ENCODE measurements at regions not wholly inside any gene's neighbourhood (a gene's known extent, or its start where the extent isn't known, plus 50 kb on each side); places are given as distances from the start of the nearest gene placed in this dataset.
"Not testable (repeated sequence)": the region's sequence is repeated elsewhere in the genome, so short reads cannot be mapped to it uniquely, and the experiment has no call there.

- H3K4me3 Mint-ChIP-seq: no peak overlapping the region
- no peak for DNase-seq
- no peaks in the 10 kb centered on the region for H3K4me1 Mint-ChIP-seq (ENCODE audit: low read depth)
- H3K9me3 Mint-ChIP-seq: no peaks in the 10 kb centered on the region
- H3K27me3 Mint-ChIP-seq: no peaks in the 10 kb centered on the region
- no peak overlapping the region for H3K27ac Mint-ChIP-seq
- no peaks in the 10 kb centered on the region for H3K36me3 Mint-ChIP-seq (ENCODE audit: low read depth)
Measured at GRCh38 chr9:7739595-7739994, 60.0 kb downstream of the DMAC1 start.

- H3K4me1 Mint-ChIP-seq (ENCODE audit: low read depth): no peaks in the 10 kb centered on the region
- H3K9me3 Mint-ChIP-seq: no peaks in the 10 kb centered on the region
- no peaks in the 10 kb centered on the region for H3K36me3 Mint-ChIP-seq (ENCODE audit: low read depth)
- H3K27me3 Mint-ChIP-seq: no peaks in the 10 kb centered on the region
- H3K4me3 Mint-ChIP-seq: no peak overlapping the region
- no peak for DNase-seq
- H3K27ac Mint-ChIP-seq: no peak overlapping the region
Measured at GRCh38 chr9:7735311-7735710, 64.3 kb downstream of the DMAC1 start.

GRCh38 chr9:7730164-7730445 is 69.5 kb downstream of the DMAC1 start:
- Mint-ChIP-seq H3K4me3 (no peak overlapping the region), H3K4me1 (ENCODE audit: low read depth) (no peaks in the 10 kb centered on the region), H3K27ac (no peak overlapping the region), H3K27me3 (no peaks in the 10 kb centered on the region), H3K9me3 (no peaks in the 10 kb centered on the region), H3K36me3 (ENCODE audit: low read depth) (no peaks in the 10 kb centered on the region)
- no peak for DNase-seq

- no peaks in the 10 kb centered on the region for H3K27me3 Mint-ChIP-seq
- no peak overlapping the region for H3K4me3 Mint-ChIP-seq
- H3K9me3 Mint-ChIP-seq: no peaks in the 10 kb centered on the region
- H3K4me1 Mint-ChIP-seq (ENCODE audit: low read depth): no peaks in the 10 kb centered on the region
- no peak for DNase-seq
- H3K27ac Mint-ChIP-seq: no peak overlapping the region
- no peaks in the 10 kb centered on the region for H3K36me3 Mint-ChIP-seq (ENCODE audit: low read depth)
Measured at GRCh38 chr9:7729371-7730163, 70.0 kb downstream of the DMAC1 start.

- no peak for DNase-seq
- Mint-ChIP-seq H3K27ac (no peak overlapping the region), H3K36me3 (ENCODE audit: low read depth) (no peaks in the 10 kb centered on the region), H3K27me3 (no peaks in the 10 kb centered on the region), H3K4me3 (no peak overlapping the region), H3K4me1 (ENCODE audit: low read depth) (no peaks in the 10 kb centered on the region), H3K9me3 (peaks cover 3% of the 10 kb centered on the region)
Measured at GRCh38 chr9:7721291-7721690, 78.3 kb downstream of the DMAC1 start.

- H3K27ac Mint-ChIP-seq; H3K27me3 Mint-ChIP-seq; H3K9me3 Mint-ChIP-seq; H3K4me3 Mint-ChIP-seq; H3K36me3 Mint-ChIP-seq (ENCODE audit: low read depth); DNase-seq; H3K4me1 Mint-ChIP-seq (ENCODE audit: low read depth): not testable (repeated sequence)
Measured at GRCh38 chr9:7713088-7713487, 86.5 kb downstream of the DMAC1 start.

GRCh38 chr9:7710686-7711085 is 88.9 kb downstream of the DMAC1 start:
- H3K27me3 Mint-ChIP-seq: no peaks in the 10 kb centered on the region
- H3K4me1 Mint-ChIP-seq (ENCODE audit: low read depth): no peaks in the 10 kb centered on the region
- H3K36me3 Mint-ChIP-seq (ENCODE audit: low read depth): no peaks in the 10 kb centered on the region
- no peak overlapping the region for H3K27ac Mint-ChIP-seq
- no peak for DNase-seq
- no peaks in the 10 kb centered on the region for H3K9me3 Mint-ChIP-seq
- no peak overlapping the region for H3K4me3 Mint-ChIP-seq

- Mint-ChIP-seq H3K4me3 (no peak overlapping the region), H3K9me3 (no peaks in the 10 kb centered on the region), H3K27ac (no peak overlapping the region), H3K36me3 (ENCODE audit: low read depth) (no peaks in the 10 kb centered on the region), H3K4me1 (ENCODE audit: low read depth) (no peaks in the 10 kb centered on the region), H3K27me3 (no peaks in the 10 kb centered on the region)
- DNase-seq: no peak
Measured at GRCh38 chr9:7707934-7708333, 91.6 kb downstream of the DMAC1 start.

- Mint-ChIP-seq H3K36me3 (ENCODE audit: low read depth) (no peaks in the 10 kb centered on the region), H3K27ac (no peak overlapping the region), H3K4me1 (ENCODE audit: low read depth) (no peaks in the 10 kb centered on the region), H3K9me3 (no peaks in the 10 kb centered on the region), H3K4me3 (no peak overlapping the region), H3K27me3 (peaks cover 3% of the 10 kb centered on the region)
- DNase-seq: no peak
Measured at GRCh38 chr9:7704543-7704942, 95.0 kb downstream of the DMAC1 start.

- DNase-seq: no peak
- Mint-ChIP-seq H3K27ac (no peak overlapping the region), H3K27me3 (no peaks in the 10 kb centered on the region), H3K9me3 (no peaks in the 10 kb centered on the region), H3K4me1 (ENCODE audit: low read depth) (no peaks in the 10 kb centered on the region), H3K4me3 (no peak overlapping the region), H3K36me3 (ENCODE audit: low read depth) (no peaks in the 10 kb centered on the region)
Measured at GRCh38 chr9:7691909-7692308, 107.7 kb downstream of the DMAC1 start.

- H3K4me1 Mint-ChIP-seq (ENCODE audit: low read depth): no peaks in the 10 kb centered on the region
- DNase-seq: no peak
- H3K36me3 Mint-ChIP-seq (ENCODE audit: low read depth): no peaks in the 10 kb centered on the region
- H3K4me3 Mint-ChIP-seq: no peak overlapping the region
- no peak overlapping the region for H3K27ac Mint-ChIP-seq
- no peaks in the 10 kb centered on the region for H3K9me3 Mint-ChIP-seq
- H3K27me3 Mint-ChIP-seq: no peaks in the 10 kb centered on the region
Measured at GRCh38 chr9:7690014-7690413, 109.6 kb downstream of the DMAC1 start.

GRCh38 chr9:7688626-7689025 is 111.0 kb downstream of the DMAC1 start:
- DNase-seq: no peak
- no peak overlapping the region for H3K27ac Mint-ChIP-seq
- no peaks in the 10 kb centered on the region for H3K4me1 Mint-ChIP-seq (ENCODE audit: low read depth)
- H3K4me3 Mint-ChIP-seq: no peak overlapping the region
- H3K36me3 Mint-ChIP-seq (ENCODE audit: low read depth): no peaks in the 10 kb centered on the region
- no peaks in the 10 kb centered on the region for H3K27me3 Mint-ChIP-seq
- H3K9me3 Mint-ChIP-seq: no peaks in the 10 kb centered on the region

- Mint-ChIP-seq H3K4me3 (no peak overlapping the region), H3K36me3 (ENCODE audit: low read depth) (no peaks in the 10 kb centered on the region), H3K9me3 (no peaks in the 10 kb centered on the region), H3K27me3 (no peaks in the 10 kb centered on the region), H3K27ac (no peak overlapping the region), H3K4me1 (ENCODE audit: low read depth) (no peaks in the 10 kb centered on the region)
- DNase-seq: no peak
Measured at GRCh38 chr9:7676609-7677156, 122.9 kb downstream of the DMAC1 start.

GRCh38 chr9:7671847-7672246 is 127.7 kb downstream of the DMAC1 start:
- Mint-ChIP-seq H3K4me3 (no peak overlapping the region), H3K36me3 (ENCODE audit: low read depth) (no peaks in the 10 kb centered on the region), H3K9me3 (no peaks in the 10 kb centered on the region), H3K27ac (no peak overlapping the region), H3K4me1 (ENCODE audit: low read depth) (no peaks in the 10 kb centered on the region), H3K27me3 (no peaks in the 10 kb centered on the region)
- no peak for DNase-seq

- no peaks in the 10 kb centered on the region for H3K36me3 Mint-ChIP-seq (ENCODE audit: low read depth)
- H3K4me1 Mint-ChIP-seq (ENCODE audit: low read depth): no peaks in the 10 kb centered on the region
- no peak overlapping the region for H3K27ac Mint-ChIP-seq
- no peaks in the 10 kb centered on the region for H3K9me3 Mint-ChIP-seq
- H3K27me3 Mint-ChIP-seq: no peaks in the 10 kb centered on the region
- H3K4me3 Mint-ChIP-seq: no peak overlapping the region
- no peak for DNase-seq
Measured at GRCh38 chr9:7668541-7668940, 131.0 kb downstream of the DMAC1 start.

GRCh38 chr9:7665874-7666273 is 133.7 kb downstream of the DMAC1 start:
- Mint-ChIP-seq H3K9me3 (no peaks in the 10 kb centered on the region), H3K27ac (no peak overlapping the region), H3K36me3 (ENCODE audit: low read depth) (no peaks in the 10 kb centered on the region), H3K27me3 (no peaks in the 10 kb centered on the region), H3K4me3 (no peak overlapping the region), H3K4me1 (ENCODE audit: low read depth) (no peaks in the 10 kb centered on the region)
- no peak for DNase-seq

Measured in activated T-cell treated with anti-CD3 and anti-CD28 coated beads, Interleukin-2, amount 50 U/mL, for 24 hours (primary cell).